ENCODE measurements at regions not wholly inside any gene's neighbourhood (a gene's known extent, or its start where the extent isn't known, plus 50 kb on each side); places are given as distances from the start of the nearest gene placed in this dataset.

DNA sequence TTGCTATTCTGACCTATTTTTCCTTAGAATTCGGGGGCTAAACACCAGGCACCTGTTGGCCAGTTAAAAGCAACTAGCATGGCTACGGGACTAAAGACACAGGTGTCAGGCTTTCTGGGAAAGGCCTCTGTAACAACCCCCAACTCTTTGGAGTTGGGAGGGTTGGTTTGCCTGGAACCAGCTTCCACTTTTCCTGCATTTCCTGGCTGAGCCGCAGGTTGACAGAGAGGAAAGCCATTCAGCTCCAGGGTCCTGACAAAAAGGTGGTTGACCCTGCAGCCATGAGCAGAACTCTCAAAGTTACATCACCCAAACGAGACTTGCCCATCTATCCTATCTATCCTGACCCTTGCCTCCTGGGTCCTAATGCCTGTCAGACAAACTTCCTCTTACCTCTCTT, 375.4 kb upstream of the SFSWAP start:
- TF ChIP-seq, protein P1, sequence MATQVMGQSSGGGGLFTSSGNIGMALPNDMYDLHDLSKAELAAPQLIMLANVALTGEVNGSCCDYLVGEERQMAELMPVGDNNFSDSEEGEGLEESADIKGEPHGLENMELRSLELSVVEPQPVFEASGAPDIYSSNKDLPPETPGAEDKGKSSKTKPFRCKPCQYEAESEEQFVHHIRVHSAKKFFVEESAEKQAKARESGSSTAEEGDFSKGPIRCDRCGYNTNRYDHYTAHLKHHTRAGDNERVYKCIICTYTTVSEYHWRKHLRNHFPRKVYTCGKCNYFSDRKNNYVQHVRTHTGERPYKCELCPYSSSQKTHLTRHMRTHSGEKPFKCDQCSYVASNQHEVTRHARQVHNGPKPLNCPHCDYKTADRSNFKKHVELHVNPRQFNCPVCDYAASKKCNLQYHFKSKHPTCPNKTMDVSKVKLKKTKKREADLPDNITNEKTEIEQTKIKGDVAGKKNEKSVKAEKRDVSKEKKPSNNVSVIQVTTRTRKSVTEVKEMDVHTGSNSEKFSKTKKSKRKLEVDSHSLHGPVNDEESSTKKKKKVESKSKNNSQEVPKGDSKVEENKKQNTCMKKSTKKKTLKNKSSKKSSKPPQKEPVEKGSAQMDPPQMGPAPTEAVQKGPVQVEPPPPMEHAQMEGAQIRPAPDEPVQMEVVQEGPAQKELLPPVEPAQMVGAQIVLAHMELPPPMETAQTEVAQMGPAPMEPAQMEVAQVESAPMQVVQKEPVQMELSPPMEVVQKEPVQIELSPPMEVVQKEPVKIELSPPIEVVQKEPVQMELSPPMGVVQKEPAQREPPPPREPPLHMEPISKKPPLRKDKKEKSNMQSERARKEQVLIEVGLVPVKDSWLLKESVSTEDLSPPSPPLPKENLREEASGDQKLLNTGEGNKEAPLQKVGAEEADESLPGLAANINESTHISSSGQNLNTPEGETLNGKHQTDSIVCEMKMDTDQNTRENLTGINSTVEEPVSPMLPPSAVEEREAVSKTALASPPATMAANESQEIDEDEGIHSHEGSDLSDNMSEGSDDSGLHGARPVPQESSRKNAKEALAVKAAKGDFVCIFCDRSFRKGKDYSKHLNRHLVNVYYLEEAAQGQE (IDR thresholded peaks at IDR 0.05; ENCODE audit: insufficient replicate concordance, low read depth) = no peak
- TF ChIP-seq, protein P2, sequence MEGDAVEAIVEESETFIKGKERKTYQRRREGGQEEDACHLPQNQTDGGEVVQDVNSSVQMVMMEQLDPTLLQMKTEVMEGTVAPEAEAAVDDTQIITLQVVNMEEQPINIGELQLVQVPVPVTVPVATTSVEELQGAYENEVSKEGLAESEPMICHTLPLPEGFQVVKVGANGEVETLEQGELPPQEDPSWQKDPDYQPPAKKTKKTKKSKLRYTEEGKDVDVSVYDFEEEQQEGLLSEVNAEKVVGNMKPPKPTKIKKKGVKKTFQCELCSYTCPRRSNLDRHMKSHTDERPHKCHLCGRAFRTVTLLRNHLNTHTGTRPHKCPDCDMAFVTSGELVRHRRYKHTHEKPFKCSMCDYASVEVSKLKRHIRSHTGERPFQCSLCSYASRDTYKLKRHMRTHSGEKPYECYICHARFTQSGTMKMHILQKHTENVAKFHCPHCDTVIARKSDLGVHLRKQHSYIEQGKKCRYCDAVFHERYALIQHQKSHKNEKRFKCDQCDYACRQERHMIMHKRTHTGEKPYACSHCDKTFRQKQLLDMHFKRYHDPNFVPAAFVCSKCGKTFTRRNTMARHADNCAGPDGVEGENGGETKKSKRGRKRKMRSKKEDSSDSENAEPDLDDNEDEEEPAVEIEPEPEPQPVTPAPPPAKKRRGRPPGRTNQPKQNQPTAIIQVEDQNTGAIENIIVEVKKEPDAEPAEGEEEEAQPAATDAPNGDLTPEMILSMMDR (IDR thresholded peaks at IDR 0.05; ENCODE audit: insufficient read depth, low read length) = no peak
